ENCODE measurements at regions not wholly inside any gene's neighbourhood (a gene's known extent, or its start where the extent isn't known, plus 50 kb on each side); places are given as distances from the start of the nearest gene placed in this dataset.

DNA sequence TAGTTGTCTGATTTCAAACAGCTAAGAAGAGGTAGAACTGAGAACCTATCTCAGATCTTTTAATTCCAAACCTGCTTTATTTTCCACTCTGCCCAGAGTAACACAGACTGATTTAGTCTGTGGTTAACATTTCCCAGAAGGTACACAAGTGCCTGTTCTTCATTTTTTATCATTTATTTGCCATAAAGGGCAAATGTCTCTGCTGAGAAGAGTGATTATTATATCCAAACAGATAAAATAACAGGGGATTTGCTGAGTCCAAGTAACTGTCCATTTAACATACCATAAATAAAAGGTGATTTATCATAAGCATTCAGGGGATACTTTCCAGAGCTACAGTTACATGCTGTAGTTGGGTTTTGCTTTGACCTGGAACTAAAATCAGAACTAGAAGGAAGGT is 617.7 kb downstream of the MBD2 start:
- Histone ChIP-seq H3K27ac (no peak overlapping the region), H3K4me3 (ENCODE audit: low read depth in 1 of 2, low read length in 1 of 2) (no peak overlapping the region), H3K4me1 (ENCODE audit: control insufficient read depth in 1 of 2, insufficient read depth in 1 of 2, low read depth in 1 of 2, low read length in 1 of 2) (no peaks in the 10 kb centered on the region), H3K27me3 (no peaks in the 10 kb centered on the region), H3K36me3 (no peaks in the 10 kb centered on the region), H3K9me3 (no peaks in the 10 kb centered on the region)
- TF ChIP-seq, protein P1, sequence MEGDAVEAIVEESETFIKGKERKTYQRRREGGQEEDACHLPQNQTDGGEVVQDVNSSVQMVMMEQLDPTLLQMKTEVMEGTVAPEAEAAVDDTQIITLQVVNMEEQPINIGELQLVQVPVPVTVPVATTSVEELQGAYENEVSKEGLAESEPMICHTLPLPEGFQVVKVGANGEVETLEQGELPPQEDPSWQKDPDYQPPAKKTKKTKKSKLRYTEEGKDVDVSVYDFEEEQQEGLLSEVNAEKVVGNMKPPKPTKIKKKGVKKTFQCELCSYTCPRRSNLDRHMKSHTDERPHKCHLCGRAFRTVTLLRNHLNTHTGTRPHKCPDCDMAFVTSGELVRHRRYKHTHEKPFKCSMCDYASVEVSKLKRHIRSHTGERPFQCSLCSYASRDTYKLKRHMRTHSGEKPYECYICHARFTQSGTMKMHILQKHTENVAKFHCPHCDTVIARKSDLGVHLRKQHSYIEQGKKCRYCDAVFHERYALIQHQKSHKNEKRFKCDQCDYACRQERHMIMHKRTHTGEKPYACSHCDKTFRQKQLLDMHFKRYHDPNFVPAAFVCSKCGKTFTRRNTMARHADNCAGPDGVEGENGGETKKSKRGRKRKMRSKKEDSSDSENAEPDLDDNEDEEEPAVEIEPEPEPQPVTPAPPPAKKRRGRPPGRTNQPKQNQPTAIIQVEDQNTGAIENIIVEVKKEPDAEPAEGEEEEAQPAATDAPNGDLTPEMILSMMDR (IDR thresholded peaks at IDR 0.05), result no peak

DNA sequence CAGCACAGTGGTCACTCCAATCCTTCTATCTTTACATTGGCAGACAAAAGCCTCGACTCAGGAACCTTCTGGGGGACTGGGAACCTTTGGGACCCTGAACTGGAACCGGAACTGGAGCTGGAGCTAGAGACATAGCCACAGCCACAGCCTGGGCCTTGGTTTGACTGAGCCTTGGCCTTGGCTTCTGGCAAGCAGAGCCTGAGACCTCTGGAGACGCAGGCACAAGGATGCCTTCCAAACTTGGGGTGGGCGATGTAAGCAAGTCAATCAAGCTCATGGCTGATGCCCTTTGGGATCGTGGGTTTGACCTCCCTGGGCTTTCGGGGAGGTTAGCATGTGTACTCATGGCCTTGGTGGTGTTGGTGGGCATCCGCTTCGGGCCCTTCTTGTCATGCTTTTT is 619.3 kb downstream of the MBD2 start:
- H3K27me3 ChIP-seq, result no peaks in the 10 kb centered on the region
- no peak overlapping the region for H3K4me3 ChIP-seq (ENCODE audit: low read depth in 1 of 2, low read length in 1 of 2)
- no peak overlapping the region for H3K27ac ChIP-seq
- no peaks in the 10 kb centered on the region for H3K36me3 ChIP-seq
- no peaks in the 10 kb centered on the region for H3K9me3 ChIP-seq
- TF ChIP-seq, protein P1 (IDR thresholded peaks at IDR 0.05), result no peak
- H3K4me1 ChIP-seq (ENCODE audit: control insufficient read depth in 1 of 2, insufficient read depth in 1 of 2, low read depth in 1 of 2, low read length in 1 of 2), result no peaks in the 10 kb centered on the region

DNA sequence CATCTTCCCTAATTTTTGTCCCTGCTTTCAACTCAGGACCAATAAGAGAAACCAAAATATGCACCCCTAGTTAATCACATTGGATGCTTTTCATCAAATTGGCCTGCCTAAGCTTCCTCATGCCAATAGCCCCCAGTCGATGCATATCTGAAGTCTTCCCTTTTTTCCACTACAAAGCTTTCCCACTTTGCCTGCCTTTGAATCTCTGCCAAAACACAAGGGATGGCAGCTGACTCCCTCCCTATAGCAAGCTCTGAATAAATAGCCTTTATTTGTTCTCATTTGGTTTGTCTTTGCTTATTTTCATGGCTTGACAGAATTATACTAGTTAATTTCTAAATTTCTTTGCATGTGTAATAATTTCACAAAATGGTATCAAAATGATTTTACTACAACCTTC is 621.2 kb downstream of the MBD2 start:
- no peaks in the 10 kb centered on the region for H3K9me3 ChIP-seq
- no peaks in the 10 kb centered on the region for H3K4me1 ChIP-seq (ENCODE audit: control insufficient read depth in 1 of 2, insufficient read depth in 1 of 2, low read depth in 1 of 2, low read length in 1 of 2)
- H3K36me3 ChIP-seq, result no peaks in the 10 kb centered on the region
- H3K4me3 ChIP-seq (ENCODE audit: low read depth in 1 of 2, low read length in 1 of 2), result no peak overlapping the region
- H3K27me3 ChIP-seq, result no peaks in the 10 kb centered on the region
- TF ChIP-seq, protein P1 (IDR thresholded peaks at IDR 0.05), result no peak
- no peak overlapping the region for H3K27ac ChIP-seq

DNA sequence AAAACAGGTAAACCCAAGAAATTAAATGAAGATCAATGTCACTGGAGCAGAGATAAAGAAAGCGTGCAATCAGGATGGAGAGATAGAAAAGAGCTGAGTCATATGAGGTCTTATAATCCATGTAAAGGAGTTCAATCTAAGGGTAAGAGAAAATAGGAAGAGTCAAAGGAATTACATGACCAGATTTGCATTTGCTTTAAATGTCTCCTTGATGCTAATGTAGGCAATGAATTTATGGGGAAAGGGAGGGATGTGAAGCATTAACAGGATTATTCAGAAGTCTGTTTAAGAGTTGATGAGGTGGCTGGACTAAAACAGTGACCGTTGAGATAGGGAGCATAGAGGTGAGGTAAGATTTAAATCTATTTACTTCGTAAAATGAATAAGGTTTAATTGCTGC is 623.1 kb downstream of the MBD2 start:
- TF ChIP-seq, protein P1 (IDR thresholded peaks at IDR 0.05), result no peak
- no peaks in the 10 kb centered on the region for H3K27me3 ChIP-seq
- no peaks in the 10 kb centered on the region for H3K4me1 ChIP-seq (ENCODE audit: control insufficient read depth in 1 of 2, insufficient read depth in 1 of 2, low read depth in 1 of 2, low read length in 1 of 2)
- H3K27ac ChIP-seq, result no peak overlapping the region
- H3K9me3 ChIP-seq, result no peaks in the 10 kb centered on the region
- H3K4me3 ChIP-seq (ENCODE audit: low read depth in 1 of 2, low read length in 1 of 2), result no peak overlapping the region
- no peaks in the 10 kb centered on the region for H3K36me3 ChIP-seq

DNA sequence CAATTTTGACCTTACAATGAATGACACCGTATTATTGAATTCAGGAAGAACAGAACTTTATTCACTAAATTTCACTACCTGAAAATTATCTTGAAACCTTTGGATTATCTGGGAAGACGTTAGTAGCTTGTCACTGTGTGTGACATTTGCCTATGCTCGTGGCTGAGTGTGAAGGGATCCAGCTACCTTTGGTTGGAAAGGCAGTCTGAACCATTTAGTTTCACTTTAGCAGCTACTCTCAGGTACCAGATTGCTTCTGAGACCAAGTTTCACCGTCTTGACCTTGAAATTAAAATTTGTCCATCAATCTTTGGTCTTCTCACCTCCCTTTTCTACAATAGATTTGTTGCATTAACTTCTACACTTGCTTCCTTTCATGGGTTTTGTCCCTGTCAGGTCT is 637.5 kb downstream of the MBD2 start:
- no peak overlapping the region for H3K27ac ChIP-seq
- no peaks in the 10 kb centered on the region for H3K9me3 ChIP-seq
- H3K4me1 ChIP-seq (ENCODE audit: control insufficient read depth in 1 of 2, insufficient read depth in 1 of 2, low read depth in 1 of 2, low read length in 1 of 2), result no peaks in the 10 kb centered on the region
- no peaks in the 10 kb centered on the region for H3K36me3 ChIP-seq
- H3K4me3 ChIP-seq (ENCODE audit: low read depth in 1 of 2, low read length in 1 of 2), result no peak overlapping the region
- no peaks in the 10 kb centered on the region for H3K27me3 ChIP-seq
- TF ChIP-seq, protein P1 (IDR thresholded peaks at IDR 0.05), result no peak
